NCI-H1105 treated with DMSO at 0.1 percent for 48 hours (cell line): ENCODE measurements at regions not wholly inside any gene's neighbourhood (a gene's known extent, or its start where the extent isn't known, plus 50 kb on each side); places are given as distances from the start of the nearest gene placed in this dataset.
"Not testable (repeated sequence)": the region's sequence is repeated elsewhere in the genome, so short reads cannot be mapped to it uniquely, and the experiment has no call there.

Experiments used
- DNase-seq: peaks from one replicate; lab custom pipeline; 2025; lab: John Stamatoyannopoulos, UW

DNA sequence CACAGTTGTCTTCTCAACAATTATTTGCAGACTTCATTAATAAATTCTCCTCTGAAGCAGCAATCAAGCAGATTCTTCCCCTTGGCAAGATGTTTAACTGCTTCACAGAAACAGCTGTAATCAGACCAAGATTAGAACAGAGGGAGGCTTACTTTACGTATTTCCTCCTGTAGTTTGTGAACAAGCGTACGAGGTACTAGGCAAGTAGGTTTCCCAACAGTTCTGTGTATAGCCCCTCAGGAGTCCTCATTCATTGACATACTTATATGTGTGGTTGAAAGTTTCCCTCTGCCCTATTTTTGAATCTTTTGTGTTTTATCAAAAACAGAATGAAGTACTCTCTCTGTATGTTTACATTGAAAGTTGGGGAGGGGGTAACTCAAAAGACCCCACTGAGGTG is 128.0 kb downstream of the SPATA31D1 start:
- DNase-seq = peak; percentile 2

GRCh38 chr9:82117026-82117811 is 128.6 kb downstream of the SPATA31D1 start:
- peak; percentile 72 for DNase-seq

DNA sequence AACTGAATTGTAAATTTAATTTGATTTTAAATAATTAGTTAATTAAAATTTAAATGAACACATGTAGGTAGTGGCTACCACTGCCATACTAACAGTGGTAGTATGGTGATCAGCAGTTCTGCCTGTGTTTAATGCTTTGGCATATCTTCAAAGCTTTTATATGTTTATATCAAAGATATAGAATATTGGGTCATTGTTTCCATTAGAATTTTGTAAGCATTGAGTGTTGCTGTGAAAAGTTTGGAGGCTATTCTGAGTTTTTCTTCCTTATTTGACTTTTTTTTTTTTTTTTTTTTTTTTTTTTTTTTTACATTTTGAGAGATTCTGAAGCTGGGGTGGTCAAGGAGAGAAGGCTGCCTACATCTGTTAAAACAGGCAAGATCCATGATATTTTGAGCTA is 134.2 kb downstream of the SPATA31D1 start:
- DNase-seq = no peak

DNA sequence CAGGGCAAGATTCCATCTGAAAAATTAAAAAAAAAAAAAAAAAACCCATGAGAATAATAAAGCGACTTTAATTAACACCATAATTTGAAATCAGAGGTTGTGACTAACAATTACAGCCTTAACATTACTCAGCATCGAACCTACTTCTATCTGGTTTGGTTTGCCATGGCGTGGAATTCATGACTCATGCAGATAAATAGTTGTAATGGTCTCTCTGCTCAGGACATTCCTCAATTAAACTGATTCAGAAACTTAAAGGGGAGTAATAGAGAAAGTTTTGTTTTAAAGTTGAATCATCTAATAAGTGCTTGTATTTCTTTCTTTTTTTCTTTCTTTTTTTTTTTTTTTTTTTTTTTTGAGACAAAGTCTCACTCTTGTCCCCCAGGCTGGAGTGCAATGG is 135.5 kb downstream of the SPATA31D1 start:
- no peak for DNase-seq

GRCh38 chr9:82126256-82126655 is 137.7 kb downstream of the SPATA31D1 start:
- no peak for DNase-seq

DNA sequence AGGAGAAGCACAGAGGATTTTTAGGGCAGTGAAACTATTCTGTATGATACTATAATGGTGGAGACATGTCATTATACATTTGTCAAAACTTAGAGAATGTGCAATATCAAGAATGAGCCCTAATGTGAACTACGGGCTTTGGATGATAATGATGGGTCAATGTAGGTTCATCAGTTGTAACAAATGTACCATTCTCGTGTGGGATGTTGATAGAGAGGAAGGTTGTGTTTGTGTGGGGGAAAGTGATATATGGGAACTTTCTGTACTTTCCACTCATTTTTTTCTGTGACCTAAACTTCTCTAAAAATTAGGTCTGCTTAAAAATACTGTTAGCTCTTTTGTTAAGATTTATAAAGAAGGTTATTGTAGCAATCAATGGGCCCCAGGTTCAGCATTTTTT is 138.9 kb downstream of the SPATA31D1 start:
- no peak for DNase-seq

- peak; percentile 34 for DNase-seq
These were observed 139.6 kb downstream of the SPATA31D1 start for GRCh38 chr9:82128011-82128696.

GRCh38 chr9:82129708-82130107 is 141.1 kb downstream of the SPATA31D1 start:
- no peak for DNase-seq

DNA sequence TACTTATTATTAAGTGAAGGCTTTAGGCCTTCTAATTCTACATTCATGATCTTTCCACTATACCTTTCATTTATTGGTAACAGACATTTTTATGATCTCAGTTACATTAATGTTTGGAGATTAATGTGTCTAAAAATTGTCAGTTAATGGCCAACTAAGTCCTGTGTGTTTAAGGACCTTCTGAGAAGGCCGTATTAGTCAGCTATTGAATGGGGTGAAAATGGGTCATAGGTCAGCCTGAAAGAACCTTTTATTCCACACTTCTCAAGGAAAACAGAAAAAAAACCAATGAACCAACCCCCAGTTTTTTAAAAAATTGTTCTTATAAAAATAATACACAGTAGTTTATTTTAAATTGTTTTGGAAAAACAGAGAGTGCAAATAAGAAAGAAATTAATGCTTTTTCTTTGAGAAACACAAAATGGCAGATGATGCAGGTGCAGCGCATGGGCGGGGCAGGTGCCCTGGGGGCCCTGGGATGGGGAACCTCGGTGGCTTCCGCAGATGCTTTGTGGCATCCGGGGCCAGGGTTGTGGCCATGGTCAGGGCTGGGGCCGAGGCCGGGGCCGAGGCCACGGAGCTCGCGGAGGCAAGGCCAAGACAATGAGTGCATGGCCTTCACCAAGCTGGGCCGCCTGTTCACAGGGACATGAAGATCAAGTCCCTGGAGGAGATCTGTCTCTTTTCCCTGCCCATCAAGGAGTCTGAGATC is 141.9 kb downstream of the SPATA31D1 start:
- no peak for DNase-seq

DNA sequence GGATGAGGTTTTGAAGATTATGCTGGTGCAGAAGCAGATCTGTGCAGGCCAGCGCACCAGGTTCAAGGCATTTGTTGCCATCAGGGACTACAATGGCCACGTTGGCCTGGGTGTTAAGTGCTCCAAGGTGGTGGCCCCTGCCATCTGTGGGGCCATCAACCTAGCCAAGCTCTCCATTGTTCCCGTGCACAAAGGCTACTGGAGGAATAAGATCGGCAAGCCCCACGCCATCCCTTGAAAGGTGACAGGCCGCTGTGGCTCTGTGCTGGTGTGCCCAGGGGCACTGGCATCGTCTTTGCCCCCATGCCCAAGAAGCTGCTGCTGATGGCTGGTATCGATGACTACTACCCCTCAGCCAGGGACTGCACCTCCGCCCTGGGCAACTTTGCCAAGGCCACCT is 142.5 kb downstream of the SPATA31D1 start:
- no peak for DNase-seq

DNA sequence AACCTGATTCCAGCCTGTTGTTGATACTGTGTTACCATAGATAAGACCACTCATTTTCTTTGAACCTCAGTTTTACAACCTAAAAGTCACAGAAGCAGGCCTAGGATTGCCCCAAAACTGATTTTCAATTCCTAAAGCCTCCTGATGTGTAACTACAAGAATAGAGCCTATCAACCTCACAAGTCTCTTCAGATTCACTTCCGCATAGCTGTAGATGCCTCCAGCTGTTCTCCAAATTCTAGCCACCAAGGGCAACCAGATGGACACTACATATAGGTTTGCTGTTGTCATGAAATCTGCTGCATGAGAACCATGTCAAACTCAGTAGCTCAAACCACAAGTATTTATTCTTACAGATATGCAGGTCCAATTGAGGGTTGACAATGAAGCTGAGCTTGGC is 143.5 kb downstream of the SPATA31D1 start:
- no peak for DNase-seq

GRCh38 chr9:82134010-82134409 is 145.4 kb downstream of the SPATA31D1 start:
- no peak for DNase-seq

DNA sequence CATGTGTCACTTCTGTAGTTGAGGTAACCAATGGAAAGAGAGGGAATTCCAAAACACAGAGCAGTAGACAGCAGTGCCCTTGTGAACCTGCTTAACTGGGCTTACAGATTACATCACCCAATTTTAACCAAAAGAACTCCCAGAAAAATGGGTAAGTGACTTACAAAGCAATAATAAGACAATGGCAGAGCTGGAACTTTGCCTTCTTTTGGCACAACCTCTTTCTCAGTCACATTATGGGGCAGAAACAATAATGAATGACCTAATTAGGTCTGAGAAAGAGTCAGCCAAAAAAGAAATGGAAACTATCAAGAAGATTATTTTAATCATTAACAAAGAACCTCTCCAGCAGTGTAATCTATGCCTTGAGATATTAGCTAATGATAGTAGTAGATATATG is 146.5 kb downstream of the SPATA31D1 start:
- DNase-seq = no peak

GRCh38 chr9:82138081-82138480 is 149.5 kb downstream of the SPATA31D1 start:
- not testable (repeated sequence) for DNase-seq

DNA sequence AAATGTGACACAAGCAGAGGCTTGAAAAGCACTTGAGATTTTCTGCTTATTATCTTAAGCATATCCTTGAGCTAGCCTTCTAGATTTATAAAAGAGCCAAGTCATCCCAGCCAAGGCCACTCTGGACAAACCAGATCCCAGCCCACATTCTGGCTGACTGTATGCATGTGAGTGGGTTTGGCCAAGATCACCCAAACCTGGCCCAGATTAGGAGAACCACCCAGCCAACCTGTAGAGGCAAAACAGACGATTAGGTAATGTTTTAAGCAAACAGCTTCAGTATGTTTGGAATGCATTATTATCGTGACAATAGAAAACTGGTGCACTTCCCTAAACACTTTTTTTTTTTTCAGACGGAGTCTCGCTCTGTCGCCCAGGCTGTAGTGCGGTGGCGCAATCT is 151.9 kb downstream of the SPATA31D1 start:
- no peak for DNase-seq

DNA sequence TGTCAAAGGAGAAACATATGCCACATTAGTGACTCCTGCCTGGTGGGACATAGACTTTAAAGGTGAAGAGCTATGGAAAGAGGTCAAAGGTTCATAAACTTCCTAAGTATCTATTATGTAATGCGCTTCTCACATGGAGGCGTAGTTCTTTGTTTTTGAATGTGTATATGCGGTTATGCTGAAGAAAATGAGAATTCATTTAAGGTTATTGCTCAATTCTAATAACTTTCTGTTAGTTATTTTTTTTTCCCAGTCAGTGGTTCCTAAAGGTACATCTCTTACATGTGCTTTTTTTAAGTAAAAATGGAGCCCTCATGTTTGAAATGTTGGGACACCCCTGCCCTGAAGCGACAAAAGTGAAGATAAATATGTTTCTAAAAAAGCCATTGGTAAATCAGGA is 156.2 kb downstream of the SPATA31D1 start:
- DNase-seq = no peak

GRCh38 chr9:82146677-82147076 is 158.1 kb downstream of the SPATA31D1 start:
- DNase-seq = no peak

DNA sequence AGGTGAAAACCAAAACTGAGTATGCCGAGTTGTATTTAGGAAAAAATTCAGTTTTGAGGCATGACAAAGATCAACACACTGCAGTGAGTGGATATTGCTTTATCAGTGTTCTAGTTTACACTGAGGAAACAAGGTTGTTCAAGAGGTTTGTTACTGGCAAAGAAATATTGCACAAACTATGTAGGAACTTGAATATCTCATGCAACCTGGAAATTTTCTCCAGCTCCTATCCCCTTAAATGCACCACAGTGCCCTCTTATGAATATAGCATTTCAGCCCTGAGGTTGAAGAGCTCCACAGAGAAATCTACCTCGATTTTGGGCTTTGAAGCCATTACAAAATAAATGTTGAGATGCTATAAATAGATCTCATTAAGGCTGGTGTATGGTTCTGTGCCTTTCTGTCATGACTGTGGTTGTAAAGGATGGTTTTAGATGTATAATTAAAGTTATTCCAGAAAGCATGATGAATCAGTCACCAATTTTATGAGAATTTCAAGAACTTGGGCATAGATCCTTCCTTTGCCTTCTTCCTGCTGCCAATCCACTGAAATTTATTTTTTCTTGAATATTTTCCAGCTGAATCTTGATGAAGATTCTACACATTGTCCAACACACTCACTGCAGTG is 159.3 kb downstream of the SPATA31D1 start:
- DNase-seq = no peak

DNA sequence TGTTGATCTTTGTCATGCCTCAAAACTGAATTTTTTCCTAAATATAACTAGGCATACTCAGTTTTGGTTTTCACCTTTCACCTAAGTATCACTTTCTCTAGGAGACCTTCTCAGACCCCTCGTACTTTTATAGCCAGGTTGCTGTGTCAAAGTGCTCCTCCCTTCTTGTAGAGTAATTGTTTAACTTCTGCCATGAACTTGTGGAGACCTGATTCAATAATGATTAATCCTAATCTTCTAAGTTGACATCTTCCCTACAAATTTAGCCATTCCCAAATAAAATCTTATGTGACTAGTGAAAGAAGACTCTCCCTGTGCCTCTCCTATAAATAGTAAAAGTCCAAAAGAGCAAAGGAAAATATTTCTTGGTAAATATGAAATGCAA is 159.8 kb downstream of the SPATA31D1 start:
- DNase-seq = no peak

- no peak for DNase-seq
These were observed 160.4 kb downstream of the SPATA31D1 start for GRCh38 chr9:82148901-82149461.

- DNase-seq = no peak
These were observed 161.0 kb downstream of the SPATA31D1 start for GRCh38 chr9:82149501-82149946.

- DNase-seq = no peak
These were observed 163.6 kb downstream of the SPATA31D1 start for GRCh38 chr9:82152181-82152580.
